ENCODE measurements at regions not wholly inside any gene's neighbourhood (a gene's known extent, or its start where the extent isn't known, plus 50 kb on each side); places are given as distances from the start of the nearest gene placed in this dataset.
"Not testable (repeated sequence)": the region's sequence is repeated elsewhere in the genome, so short reads cannot be mapped to it uniquely, and the experiment has no call there.

DNA sequence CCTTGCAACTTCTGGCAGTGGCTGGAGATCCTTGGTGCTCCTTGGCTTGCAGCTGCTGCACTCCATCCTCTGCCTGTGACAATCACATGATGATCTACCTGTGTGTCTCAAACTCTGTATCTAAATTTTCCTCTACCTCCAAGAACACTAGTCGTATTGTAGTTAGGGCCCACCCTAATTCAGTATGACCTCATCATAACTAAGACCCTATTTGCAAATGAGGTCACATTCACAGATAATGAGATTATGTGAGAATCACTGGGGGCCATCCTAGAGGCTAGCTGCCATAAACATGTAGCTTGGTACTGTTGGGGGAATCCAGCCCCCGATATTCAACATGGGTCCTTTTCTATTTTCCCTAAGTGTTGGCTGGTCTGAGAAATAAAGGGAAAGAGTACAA lies 183.0 kb upstream of the SMLR1 start:
- no peak for DNase-seq (ENCODE audit: low read depth)
- TF ChIP-seq, protein P1, sequence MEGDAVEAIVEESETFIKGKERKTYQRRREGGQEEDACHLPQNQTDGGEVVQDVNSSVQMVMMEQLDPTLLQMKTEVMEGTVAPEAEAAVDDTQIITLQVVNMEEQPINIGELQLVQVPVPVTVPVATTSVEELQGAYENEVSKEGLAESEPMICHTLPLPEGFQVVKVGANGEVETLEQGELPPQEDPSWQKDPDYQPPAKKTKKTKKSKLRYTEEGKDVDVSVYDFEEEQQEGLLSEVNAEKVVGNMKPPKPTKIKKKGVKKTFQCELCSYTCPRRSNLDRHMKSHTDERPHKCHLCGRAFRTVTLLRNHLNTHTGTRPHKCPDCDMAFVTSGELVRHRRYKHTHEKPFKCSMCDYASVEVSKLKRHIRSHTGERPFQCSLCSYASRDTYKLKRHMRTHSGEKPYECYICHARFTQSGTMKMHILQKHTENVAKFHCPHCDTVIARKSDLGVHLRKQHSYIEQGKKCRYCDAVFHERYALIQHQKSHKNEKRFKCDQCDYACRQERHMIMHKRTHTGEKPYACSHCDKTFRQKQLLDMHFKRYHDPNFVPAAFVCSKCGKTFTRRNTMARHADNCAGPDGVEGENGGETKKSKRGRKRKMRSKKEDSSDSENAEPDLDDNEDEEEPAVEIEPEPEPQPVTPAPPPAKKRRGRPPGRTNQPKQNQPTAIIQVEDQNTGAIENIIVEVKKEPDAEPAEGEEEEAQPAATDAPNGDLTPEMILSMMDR (conservative IDR thresholded peaks at IDR 0.05; ENCODE audit: control insufficient read depth, insufficient read depth, low read depth, low read length) = no peak
- H3K4me3 ChIP-seq (ENCODE audit: control insufficient read depth, low read depth, low read length) = no peak overlapping the region

DNA sequence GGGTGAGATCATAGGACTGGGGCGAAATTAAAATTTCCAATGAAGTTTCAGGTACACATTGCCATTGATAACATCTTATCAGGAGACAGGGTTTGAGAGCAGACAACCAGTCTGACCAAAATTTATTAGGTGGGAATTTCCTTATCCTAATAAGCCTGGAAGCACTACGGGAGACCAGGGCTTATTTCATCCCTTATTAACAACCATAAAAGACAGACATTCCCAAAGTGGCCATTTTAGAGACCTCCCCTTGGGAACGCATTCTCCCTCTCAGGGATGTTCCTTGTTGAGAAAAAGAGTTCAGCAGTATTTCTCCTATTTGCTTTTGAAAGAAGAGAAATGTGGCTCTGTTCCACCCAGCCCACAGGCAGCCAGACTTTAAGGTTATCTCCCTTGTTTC lies 182.4 kb upstream of the SMLR1 start:
- not testable (repeated sequence) for H3K4me3 ChIP-seq (ENCODE audit: control insufficient read depth, low read depth, low read length); DNase-seq (ENCODE audit: low read depth)

DNA sequence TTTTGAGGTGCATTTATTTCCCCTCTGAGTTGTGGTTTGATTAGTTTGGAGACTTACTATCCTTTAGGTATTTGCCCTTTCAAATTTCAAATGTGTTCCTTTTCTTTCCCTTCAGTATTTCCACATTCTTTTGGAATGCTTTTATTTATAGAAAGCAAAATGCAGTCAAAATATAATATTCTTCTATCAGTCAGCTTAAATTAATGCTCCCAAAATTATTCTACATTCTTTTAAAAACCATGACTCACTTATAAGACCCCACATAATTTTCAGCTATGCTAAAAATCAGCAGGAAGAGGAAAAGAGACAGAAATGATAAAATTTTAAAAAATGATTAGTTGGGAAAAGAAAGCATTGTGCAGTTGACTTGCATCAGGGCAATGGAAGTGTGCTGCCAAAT lies 180.0 kb upstream of the SMLR1 start:
- TF ChIP-seq, protein P1 (conservative IDR thresholded peaks at IDR 0.05; ENCODE audit: control insufficient read depth, insufficient read depth, low read depth, low read length) = no peak
- no peak overlapping the region for H3K4me3 ChIP-seq (ENCODE audit: control insufficient read depth, low read depth, low read length)
- DNase-seq (ENCODE audit: low read depth) = no peak

DNA sequence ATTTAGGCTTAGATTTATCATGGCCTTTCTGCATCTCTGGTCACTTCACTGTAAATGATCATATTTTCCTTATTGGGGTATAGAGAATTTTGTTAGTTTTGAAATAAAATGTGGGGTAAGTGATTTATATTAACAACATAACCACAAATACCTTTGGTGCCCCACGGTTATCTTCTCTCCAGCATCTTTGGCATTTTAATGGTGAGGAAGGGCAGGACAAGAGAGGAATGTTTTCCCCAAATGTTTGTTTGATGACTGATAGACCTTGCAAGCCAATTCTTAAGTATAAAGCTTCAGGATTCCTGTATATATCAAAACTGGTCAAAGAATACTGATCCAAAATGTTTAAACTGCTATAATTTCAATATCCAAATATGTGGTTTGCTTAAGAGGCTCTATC lies 171.6 kb upstream of the SMLR1 start:
- no peak for DNase-seq (ENCODE audit: low read depth)
- TF ChIP-seq, protein P1 (conservative IDR thresholded peaks at IDR 0.05; ENCODE audit: control insufficient read depth, insufficient read depth, low read depth, low read length) = no peak

DNA sequence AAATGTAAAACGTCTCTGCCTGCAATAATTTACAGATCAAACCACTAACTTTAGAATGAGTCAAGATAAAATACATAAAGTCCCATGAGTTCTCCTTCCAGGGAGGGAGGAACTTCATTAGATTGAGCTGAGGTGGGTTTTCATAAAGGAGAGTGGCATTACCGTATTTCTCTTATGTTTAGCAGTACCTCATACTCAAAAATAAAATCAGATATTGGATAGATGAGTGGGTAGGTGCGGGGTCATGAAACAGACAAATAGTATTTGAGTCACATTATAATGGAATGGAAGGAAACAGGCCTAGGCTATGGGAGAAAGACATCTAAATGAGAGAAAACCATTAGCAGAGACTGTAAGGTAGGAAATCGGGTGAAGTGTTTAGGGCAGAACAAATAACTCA lies 166.1 kb upstream of the SMLR1 start:
- TF ChIP-seq, protein P1 (conservative IDR thresholded peaks at IDR 0.05; ENCODE audit: control insufficient read depth, insufficient read depth, low read depth, low read length) = no peak
- no peak for DNase-seq (ENCODE audit: low read depth)
- no peak overlapping the region for H3K4me3 ChIP-seq (ENCODE audit: control insufficient read depth, low read depth, low read length)

More for the DNA sequence above, 171.6 kb upstream of the SMLR1 start:
- H3K4me3 ChIP-seq (ENCODE audit: control insufficient read depth, low read depth, low read length) = no peak overlapping the region

DNA sequence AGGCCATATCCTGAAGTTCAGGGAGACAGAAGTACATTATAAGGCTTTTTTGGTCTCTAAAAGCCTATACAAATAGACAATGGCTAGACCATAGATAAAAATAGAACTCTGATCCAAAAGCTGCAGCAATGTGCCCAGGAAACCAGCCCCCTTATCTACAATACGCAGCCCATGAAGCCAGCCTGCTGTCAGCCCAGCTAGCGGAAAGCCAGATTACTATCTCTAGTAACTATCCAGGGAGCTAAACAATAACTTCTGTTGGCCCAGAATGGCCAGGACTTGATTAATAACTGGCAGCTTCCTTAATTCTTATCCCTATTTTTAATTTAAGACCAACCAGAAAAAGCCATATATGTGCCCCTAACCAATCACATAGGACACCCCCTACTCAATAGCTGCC lies 160.4 kb upstream of the SMLR1 start:
- H3K4me3 ChIP-seq (ENCODE audit: control insufficient read depth, low read depth, low read length) = no peak overlapping the region
- no peak for DNase-seq (ENCODE audit: low read depth)
- TF ChIP-seq, protein P1 (conservative IDR thresholded peaks at IDR 0.05; ENCODE audit: control insufficient read depth, insufficient read depth, low read depth, low read length) = no peak

DNA sequence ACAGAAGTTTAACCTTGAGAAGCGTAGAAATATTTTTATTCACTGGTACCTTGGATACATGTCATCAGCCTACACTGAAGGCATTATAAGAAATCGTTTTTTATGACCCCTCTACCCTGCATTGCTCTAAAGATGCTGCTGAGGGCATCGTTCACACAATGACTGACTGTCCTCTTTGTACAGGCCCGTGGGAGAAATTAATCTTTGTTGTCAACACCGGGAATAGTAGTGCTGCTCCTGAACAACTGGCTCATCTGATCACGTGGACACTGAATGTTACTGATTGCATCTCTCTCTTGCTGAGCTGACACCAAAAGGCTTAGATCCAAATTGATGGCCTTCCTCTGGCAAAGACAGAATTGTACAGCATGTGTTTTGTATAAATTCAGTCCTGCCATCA lies 157.1 kb upstream of the SMLR1 start:
- no peak for DNase-seq (ENCODE audit: low read depth)
- H3K4me3 ChIP-seq (ENCODE audit: control insufficient read depth, low read depth, low read length) = no peak overlapping the region
- TF ChIP-seq, protein P1 (conservative IDR thresholded peaks at IDR 0.05; ENCODE audit: control insufficient read depth, insufficient read depth, low read depth, low read length) = no peak

All from fibroblast of mammary gland (primary cell).